GM13977 (cell line): ENCODE measurements at regions not wholly inside any gene's neighbourhood (a gene's known extent, or its start where the extent isn't known, plus 50 kb on each side); places are given as distances from the start of the nearest gene placed in this dataset.

ENCODE experiments used
- DNase-seq: peaks from one replicate; pipeline ENCODE4 v3.0.0; 2012; ENCODE audit warnings: low spot score
- in situ Hi-C: fragments of 300-500 bp; cut with MboI; formaldehyde crosslinking; loops from one replicate; pipeline ENCODE4 v1.12.0; 2022; ENCODE audit warnings: low sequenced_read_pairs, low pct_unique_long_range_greater_than_20kb, mixed read lengths, inconsistent platforms; ENCODE audit not compliant: unreplicated experiment
- TF ChIP-seq, protein P1 (sequence below): IDR thresholded peaks from 2 replicates; pipeline ENCODE4 v1.5.1; 2012; ENCODE audit warnings: mild to moderate bottlenecking, control low read depth; ENCODE audit not compliant: insufficient read depth; ENCODE audit errors: extremely low read depth, missing control alignments

DNA sequence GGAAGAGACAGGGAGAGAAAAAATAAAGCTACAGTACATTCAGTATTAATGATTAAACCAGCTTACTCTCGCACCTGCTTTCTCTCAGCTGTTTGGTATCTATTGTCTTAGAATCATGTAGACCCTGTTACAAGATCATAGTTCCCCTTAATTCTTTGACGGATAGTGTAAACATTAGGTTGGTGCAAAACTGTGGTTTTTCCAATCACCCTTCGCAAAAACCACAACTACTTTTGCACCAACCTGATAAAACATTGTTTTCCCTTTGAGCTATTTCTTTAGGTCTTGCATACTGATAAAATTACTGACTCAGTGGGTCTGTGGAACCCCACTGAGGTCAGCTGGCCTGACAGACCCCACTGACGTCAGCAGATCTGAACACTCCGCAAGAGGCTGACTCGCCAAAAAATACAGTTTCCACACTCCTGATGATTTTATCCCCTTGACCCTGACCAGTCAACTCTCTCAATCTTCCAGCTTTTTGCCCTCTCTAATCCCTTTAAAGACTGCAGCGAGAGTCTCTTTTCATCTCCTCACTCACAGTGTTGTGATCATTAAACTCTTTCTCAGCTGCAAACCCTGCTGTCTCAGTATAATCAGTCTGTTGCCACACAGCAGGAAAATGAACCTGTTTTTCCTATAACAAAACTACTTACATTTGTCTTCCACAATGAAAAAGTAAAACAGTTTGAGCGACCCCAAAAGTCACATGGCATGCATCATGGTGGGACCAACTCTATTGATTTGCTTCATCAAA lies 123.9 kb downstream of the SLITRK6 start:
- TF ChIP-seq, protein P1, sequence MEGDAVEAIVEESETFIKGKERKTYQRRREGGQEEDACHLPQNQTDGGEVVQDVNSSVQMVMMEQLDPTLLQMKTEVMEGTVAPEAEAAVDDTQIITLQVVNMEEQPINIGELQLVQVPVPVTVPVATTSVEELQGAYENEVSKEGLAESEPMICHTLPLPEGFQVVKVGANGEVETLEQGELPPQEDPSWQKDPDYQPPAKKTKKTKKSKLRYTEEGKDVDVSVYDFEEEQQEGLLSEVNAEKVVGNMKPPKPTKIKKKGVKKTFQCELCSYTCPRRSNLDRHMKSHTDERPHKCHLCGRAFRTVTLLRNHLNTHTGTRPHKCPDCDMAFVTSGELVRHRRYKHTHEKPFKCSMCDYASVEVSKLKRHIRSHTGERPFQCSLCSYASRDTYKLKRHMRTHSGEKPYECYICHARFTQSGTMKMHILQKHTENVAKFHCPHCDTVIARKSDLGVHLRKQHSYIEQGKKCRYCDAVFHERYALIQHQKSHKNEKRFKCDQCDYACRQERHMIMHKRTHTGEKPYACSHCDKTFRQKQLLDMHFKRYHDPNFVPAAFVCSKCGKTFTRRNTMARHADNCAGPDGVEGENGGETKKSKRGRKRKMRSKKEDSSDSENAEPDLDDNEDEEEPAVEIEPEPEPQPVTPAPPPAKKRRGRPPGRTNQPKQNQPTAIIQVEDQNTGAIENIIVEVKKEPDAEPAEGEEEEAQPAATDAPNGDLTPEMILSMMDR, result no peak
- DNase-seq, result no peak
- in situ Hi-C loops, result no loop called here

DNA sequence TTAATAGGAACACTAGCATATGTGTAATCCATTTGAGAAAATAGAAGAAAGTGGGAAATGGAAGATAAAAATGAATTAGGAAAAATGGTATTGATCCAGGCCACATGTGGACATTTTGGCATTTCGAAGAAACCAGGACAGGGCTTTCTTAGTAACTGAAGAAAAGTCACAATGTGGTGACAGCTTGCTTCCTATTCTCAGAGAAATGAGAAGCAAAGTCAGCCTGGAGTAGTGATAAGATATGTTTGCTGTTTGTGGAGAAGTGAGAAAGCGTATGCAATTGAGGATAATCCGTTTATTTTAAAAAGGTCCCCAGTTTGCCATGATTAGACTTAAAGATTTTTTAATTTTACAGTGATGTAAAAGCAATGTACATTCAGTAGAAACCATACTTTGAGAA lies 127.9 kb downstream of the SLITRK6 start:
- DNase-seq, result no peak
- TF ChIP-seq, protein P1, result no peak
- in situ Hi-C loops, result no loop called here

DNA sequence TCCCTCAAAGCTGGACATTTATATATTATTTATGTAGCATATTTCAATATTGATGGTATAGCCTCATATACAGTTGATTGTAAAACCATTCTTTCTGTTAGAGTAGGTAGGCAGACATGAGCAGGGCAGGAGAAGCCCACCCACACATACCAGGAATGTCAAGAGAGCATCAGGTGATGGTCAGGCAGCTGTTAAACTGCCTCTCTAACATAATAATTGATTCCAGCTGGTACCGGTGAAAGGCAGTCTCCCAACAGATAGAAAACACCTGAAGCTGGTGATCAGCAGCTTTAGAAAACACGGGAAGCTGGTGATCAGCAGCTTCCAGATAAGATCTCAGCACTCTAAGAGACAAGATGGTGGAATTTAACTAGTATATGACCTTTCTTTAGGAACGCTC lies 132.9 kb downstream of the SLITRK6 start:
- no peak for DNase-seq
- in situ Hi-C loops, result no loop called here
- TF ChIP-seq, protein P1, result no peak

DNA sequence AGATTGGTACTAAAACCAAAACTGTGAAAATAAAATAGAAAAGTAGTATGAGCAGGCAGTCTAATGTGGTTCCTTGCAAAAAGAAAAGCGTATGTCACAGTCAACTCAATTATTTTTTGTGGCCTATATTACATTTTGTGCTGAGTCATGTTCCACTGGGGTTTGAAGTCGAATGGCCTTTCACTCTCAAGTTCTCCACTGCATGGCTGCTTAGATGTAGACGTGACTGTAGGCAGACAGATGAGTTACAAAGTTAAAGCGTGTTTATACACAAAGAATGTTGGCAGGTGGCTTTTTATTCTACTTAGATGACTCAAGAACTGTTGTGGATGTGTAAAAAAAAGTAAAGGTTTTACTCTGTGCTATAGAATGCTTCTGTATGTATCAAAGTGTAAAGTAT lies 133.9 kb downstream of the SLITRK6 start:
- in situ Hi-C loops, result no loop called here
- no peak for DNase-seq
- TF ChIP-seq, protein P1, result no peak

DNA sequence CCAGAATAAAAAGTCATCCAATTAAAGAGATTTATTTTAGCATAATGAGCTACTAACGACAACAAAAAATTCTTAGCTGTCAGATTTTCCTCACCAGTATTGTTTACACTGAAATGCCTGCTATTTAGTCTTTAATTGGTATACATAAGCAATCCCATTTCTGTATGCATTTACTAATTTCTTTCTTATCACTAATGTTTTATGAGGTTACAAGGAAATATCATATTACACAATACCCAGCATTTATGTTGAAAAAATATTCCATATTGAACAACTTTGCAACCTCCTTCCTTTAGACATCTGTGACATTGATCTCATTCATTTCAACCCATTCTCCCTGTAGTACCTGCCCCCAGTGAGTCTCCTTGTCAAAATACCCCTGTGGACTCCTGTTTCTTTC lies 135.4 kb downstream of the SLITRK6 start:
- in situ Hi-C loops, result no loop called here
- TF ChIP-seq, protein P1, result no peak
- no peak for DNase-seq

DNA sequence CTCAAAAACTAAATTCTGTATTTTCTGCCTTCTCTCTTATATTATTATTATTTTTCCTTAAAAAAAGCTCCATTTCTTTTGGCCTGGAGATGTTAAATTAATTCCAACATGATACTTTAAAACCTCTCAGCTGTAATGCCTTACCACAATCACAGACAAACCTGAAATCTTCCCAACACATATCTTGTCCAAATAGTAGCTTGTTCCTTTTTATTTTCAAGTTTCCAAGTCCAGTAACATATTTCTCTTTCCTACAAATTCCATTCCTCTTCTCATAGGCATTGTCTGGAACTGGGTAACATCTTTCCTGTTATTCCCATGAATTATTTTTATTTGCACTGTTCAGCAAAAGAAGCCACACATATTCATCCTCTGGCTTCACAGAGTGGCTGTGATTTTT lies 137.0 kb downstream of the SLITRK6 start:
- DNase-seq, result no peak
- in situ Hi-C loops, result no loop called here
- TF ChIP-seq, protein P1, result no peak
